CD4-positive, CD25-positive, alpha-beta regulatory T cell (primary cell): ENCODE measurements at regions not wholly inside any gene's neighbourhood (a gene's known extent, or its start where the extent isn't known, plus 50 kb on each side); places are given as distances from the start of the nearest gene placed in this dataset.

Source experiments
- ATAC-seq, 2 donors: fragments of 150-1000 bp; cut with Tn5 transposase; one replicate each; pipeline ENCODE4 v1.10.0; 2021; ENCODE audit warnings: low read depth in 2 of 2, moderate number of reproducible peaks in 2 of 2, moderate library complexity in 1 of 2
- DNase-seq, 3 donors: peaks; one replicate each; pipeline versions ENCODE4 v3.0.0 to v3.0.0-alpha.2; 2012 to 2022; ENCODE audit warnings: mixed read lengths in 1 of 3
- H3K27ac ChIP-seq: one replicate; pipeline ENCODE4 v1.7.0; 2013; ENCODE audit warnings: mild to moderate bottlenecking, low read length; ENCODE audit not compliant: insufficient read depth, poor library complexity, severe bottlenecking
- H3K27me3 ChIP-seq: one replicate; pipeline ENCODE4 v1.7.0; 2013; ENCODE audit warnings: low read length; ENCODE audit not compliant: control insufficient read depth, insufficient read depth
- H3K36me3 ChIP-seq: one replicate; pipeline ENCODE4 v1.7.0; 2013; ENCODE audit warnings: mild to moderate bottlenecking, low read length, moderate library complexity; ENCODE audit not compliant: control insufficient read depth, insufficient read depth
- H3K4me1 ChIP-seq: 2 replicates; pipeline ENCODE4 v1.7.0; 2013; ENCODE audit warnings: mild to moderate bottlenecking, low read length; ENCODE audit not compliant: insufficient read depth, control insufficient read depth, poor library complexity, severe bottlenecking
- H3K4me3 ChIP-seq: one replicate; pipeline ENCODE4 v1.7.0; 2013; ENCODE audit warnings: low read depth, mild to moderate bottlenecking, low read length, moderate library complexity
- H3K9me3 ChIP-seq, 2 experiments: 1 replicate in 1 of 2; 2 replicates in 1 of 2; pipeline ENCODE4 v1.7.0; 2013; ENCODE audit warnings: low read length in 2 of 2, mild to moderate bottlenecking in 1 of 2, moderate library complexity in 1 of 2; ENCODE audit not compliant: control insufficient read depth in 2 of 2
- H3K27ac Mint-ChIP-seq, 3 donors: one replicate each; pipeline ENCODE4 v1.8.0; 2020 to 2022; ENCODE audit warnings: mild to moderate bottlenecking in 3 of 3, mixed read lengths in 3 of 3, moderate library complexity in 2 of 3
- H3K27me3 Mint-ChIP-seq: one replicate; pipeline ENCODE4 v1.8.0; 2022; ENCODE audit warnings: mild to moderate bottlenecking, mixed read lengths
- H3K36me3 Mint-ChIP-seq: one replicate; pipeline ENCODE4 v1.8.0; 2020; ENCODE audit warnings: mixed read lengths
- H3K4me1 Mint-ChIP-seq, 4 donors: one replicate each; pipeline ENCODE4 v1.8.0; 2020 to 2022; ENCODE audit warnings: mixed read lengths in 4 of 4, mild to moderate bottlenecking in 1 of 4
- H3K4me3 Mint-ChIP-seq, 4 donors: one replicate each; pipeline ENCODE4 v1.8.0; 2020 to 2022; ENCODE audit warnings: mild to moderate bottlenecking in 4 of 4, mixed read lengths in 4 of 4, moderate library complexity in 3 of 4
- H3K9me3 Mint-ChIP-seq, 7 donors: one replicate each; pipeline ENCODE4 v1.8.0; 2020 to 2022; ENCODE audit warnings: mixed read lengths in 7 of 7, mild to moderate bottlenecking in 3 of 7, moderate library complexity in 2 of 7

DNA sequence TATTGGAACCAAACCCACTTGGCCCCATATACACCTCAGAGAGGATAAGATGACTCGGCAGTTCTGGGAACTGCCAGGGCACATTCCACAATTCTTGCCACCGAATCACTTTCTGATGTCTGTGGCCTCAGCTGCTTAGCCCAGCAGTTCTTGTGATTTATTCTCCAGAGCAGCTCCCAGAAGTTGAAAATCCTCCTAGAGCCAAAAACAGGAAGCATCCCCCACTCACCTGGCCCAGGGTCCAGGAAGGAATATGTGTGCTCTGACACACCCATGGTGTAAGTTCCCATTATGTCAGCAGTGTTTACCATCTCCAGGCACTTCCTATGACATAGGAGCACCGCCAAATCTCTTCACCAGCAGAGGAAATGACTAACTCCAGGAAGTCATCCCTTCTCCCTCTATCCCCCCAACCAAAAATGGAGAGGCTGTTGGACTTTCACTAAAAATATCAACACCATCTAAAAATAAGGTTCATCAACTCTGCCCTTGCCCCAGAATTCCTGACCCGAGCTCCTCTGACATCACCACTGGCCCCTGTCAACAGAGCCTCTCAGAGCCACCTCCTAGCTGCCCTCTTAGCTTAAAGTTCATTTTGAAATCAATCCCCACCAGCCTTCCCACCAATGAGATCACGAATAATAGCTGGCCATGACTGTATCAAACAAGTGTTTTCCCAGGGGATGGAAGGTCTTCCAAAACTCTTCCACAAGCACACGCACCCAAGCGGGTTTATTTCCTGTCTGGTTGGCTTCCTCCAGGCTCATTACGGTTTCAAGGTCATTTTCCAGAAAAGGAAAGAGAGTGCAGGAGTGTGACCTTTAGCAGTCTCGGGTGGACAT lies 223.1 kb upstream of the PARD3B start:
- no peaks in the 10 kb centered on the region for H3K36me3 ChIP-seq
- no peaks in the 10 kb centered on the region for H3K36me3 Mint-ChIP-seq
- no peaks in the 10 kb centered on the region for H3K9me3 ChIP-seq
- H3K4me1 ChIP-seq: no peaks in the 10 kb centered on the region
- peaks cover 11% of the 10 kb centered on the region for H3K27me3 Mint-ChIP-seq
- peaks cover 0 to 2% (median 0%) of the 10 kb centered on the region in 4 donors for H3K4me1 Mint-ChIP-seq
- DNase-seq (no peak), ATAC-seq (no peak)
- H3K27me3 ChIP-seq: peaks cover 5% of the 10 kb centered on the region
- no peak overlapping the region for H3K4me3 Mint-ChIP-seq
- no peak overlapping the region for H3K4me3 ChIP-seq
- H3K9me3 Mint-ChIP-seq: no peaks in the 10 kb centered on the region
- H3K27ac Mint-ChIP-seq: no peak overlapping the region
- H3K27ac ChIP-seq: no peak overlapping the region

GRCh38 chr2:204325468-204325867 lies 219.8 kb upstream of the PARD3B start:
- no peak overlapping the region for H3K4me3 Mint-ChIP-seq

DNA sequence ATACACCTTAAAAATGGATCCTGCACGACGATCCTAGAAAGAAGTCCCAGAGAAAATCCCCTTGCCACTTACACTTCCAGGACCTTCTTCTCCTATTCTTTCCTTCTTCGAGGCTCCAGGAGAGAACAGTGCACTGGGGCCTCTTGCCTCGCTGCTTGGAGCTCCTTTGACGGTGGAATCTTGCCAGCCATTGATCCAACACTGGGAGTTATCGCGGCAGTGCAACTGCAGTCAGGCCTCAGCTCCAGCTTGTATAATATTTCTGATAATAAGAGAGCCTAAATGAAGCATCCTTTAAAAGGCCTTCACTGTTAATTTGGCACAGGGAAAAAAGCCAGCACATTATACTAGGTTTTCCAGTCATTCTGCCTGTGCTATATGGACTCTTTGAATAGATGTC lies 216.9 kb upstream of the PARD3B start:
- H3K36me3 ChIP-seq: no peaks in the 10 kb centered on the region
- no peak overlapping the region for H3K27ac ChIP-seq
- Mint-ChIP-seq H3K27ac (no peak overlapping the region), H3K9me3 (no peaks in the 10 kb centered on the region), H3K4me3 (no peak overlapping the region), H3K27me3 (peaks cover 12% of the 10 kb centered on the region), H3K4me1 (peaks cover 0 to 2% (median 0%) of the 10 kb centered on the region in 4 donors), H3K36me3 (no peaks in the 10 kb centered on the region)
- DNase-seq (no peak), ATAC-seq (no peak)
- no peak overlapping the region for H3K4me3 ChIP-seq
- H3K9me3 ChIP-seq: no peaks in the 10 kb centered on the region
- no peaks in the 10 kb centered on the region for H3K4me1 ChIP-seq
- H3K27me3 ChIP-seq: peaks cover 2% of the 10 kb centered on the region

More at GRCh38 chr2:204325468-204325867, 219.8 kb upstream of the PARD3B start:
- H3K27me3 ChIP-seq: no peaks in the 10 kb centered on the region
- Mint-ChIP-seq H3K27me3 (peaks cover 5% of the 10 kb centered on the region), H3K36me3 (no peaks in the 10 kb centered on the region), H3K27ac (no peak overlapping the region), H3K4me1 (peaks cover 0 to 2% (median 0%) of the 10 kb centered on the region in 4 donors), H3K9me3 (no peaks in the 10 kb centered on the region)
- no peaks in the 10 kb centered on the region for H3K9me3 ChIP-seq
- no peaks in the 10 kb centered on the region for H3K4me1 ChIP-seq
- no peaks in the 10 kb centered on the region for H3K36me3 ChIP-seq
- ATAC-seq (peak; percentile 59 to 77), DNase-seq (peak; percentile 32 to 79 (median 66))
- H3K4me3 ChIP-seq: no peak overlapping the region
- H3K27ac ChIP-seq: no peak overlapping the region

DNA sequence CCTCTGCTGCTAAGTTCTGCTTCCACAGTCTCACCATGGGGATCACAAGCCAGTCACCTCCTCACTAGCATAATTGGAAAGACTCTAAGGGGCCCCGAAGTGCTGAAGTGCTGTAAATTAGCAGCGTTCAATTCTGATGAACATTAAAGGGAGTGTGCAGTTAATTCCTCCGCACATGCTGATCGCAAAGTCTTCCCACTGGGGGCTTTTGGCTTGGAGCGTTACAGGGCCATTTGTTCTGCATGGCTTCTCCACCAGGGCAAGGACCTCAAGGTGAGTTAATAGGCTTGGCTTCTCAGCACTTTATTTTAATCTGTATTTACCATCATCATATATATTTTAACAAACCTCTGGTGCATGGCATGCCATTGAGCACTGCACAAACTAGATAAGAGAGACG lies 216.3 kb upstream of the PARD3B start:
- no peak overlapping the region for H3K27ac Mint-ChIP-seq
- no peak overlapping the region for H3K4me3 Mint-ChIP-seq
- H3K9me3 Mint-ChIP-seq: no peaks in the 10 kb centered on the region
- H3K4me1 Mint-ChIP-seq: peaks cover 0 to 2% (median 0%) of the 10 kb centered on the region in 4 donors
- no peak overlapping the region for H3K4me3 ChIP-seq
- H3K36me3 ChIP-seq: no peaks in the 10 kb centered on the region
- H3K27ac ChIP-seq: no peak overlapping the region
- no peaks in the 10 kb centered on the region for H3K9me3 ChIP-seq
- no peak for ATAC-seq
- H3K4me1 ChIP-seq: no peaks in the 10 kb centered on the region
- no peak for DNase-seq
- peaks cover 3% of the 10 kb centered on the region for H3K27me3 ChIP-seq
- H3K36me3 Mint-ChIP-seq: no peaks in the 10 kb centered on the region
- H3K27me3 Mint-ChIP-seq: peaks cover 13% of the 10 kb centered on the region

DNA sequence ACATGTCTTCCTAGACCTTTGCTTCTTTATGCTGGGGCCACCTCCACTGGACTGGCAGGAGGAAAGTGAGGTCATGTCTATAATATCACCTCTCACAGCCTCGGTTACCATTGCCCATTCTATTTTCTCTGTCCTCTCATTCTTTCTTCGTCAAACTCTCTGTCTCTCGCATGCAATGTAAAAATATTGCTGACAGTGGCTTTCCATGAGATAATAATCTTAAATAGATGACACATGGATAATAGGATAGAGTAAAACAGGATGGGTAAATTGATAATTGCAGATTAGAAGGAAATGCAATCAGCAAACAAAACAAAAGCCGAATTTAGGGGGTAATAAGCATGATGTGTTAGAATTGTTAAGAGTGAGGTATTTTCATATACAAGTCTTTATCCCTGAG lies 215.7 kb upstream of the PARD3B start:
- Mint-ChIP-seq H3K36me3 (no peaks in the 10 kb centered on the region), H3K27me3 (peaks cover 13% of the 10 kb centered on the region), H3K4me1 (peaks cover 0 to 2% (median 0%) of the 10 kb centered on the region in 4 donors), H3K9me3 (no peaks in the 10 kb centered on the region), H3K27ac (peak overlapping the region in 1 of 3 donors; percentile 46), H3K4me3 (no peak overlapping the region)
- H3K27ac ChIP-seq: no peak overlapping the region
- H3K36me3 ChIP-seq: no peaks in the 10 kb centered on the region
- no peak overlapping the region for H3K4me3 ChIP-seq
- peaks cover 4% of the 10 kb centered on the region for H3K27me3 ChIP-seq
- DNase-seq (no peak), ATAC-seq (no peak)
- H3K9me3 ChIP-seq: no peaks in the 10 kb centered on the region
- H3K4me1 ChIP-seq: no peaks in the 10 kb centered on the region

DNA sequence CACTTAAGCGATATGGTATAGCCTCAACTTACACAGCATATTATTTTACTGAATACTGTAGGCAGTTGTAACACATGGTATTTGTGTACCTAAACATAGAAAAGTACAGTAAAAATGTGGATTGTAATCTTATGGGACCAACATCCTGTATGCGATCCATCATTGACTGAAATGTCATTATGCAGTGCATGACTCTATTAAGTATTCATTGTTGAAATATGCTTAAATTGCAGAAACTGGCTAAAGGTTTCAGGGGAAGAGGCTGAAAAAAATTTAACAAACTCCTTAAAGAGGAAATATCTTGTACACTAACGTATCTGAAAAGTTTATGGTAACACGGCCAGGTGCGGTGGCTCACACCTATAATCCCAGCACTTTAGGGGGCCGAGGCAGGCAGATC lies 214.1 kb upstream of the PARD3B start:
- no peaks in the 10 kb centered on the region for H3K36me3 Mint-ChIP-seq
- DNase-seq (no peak), ATAC-seq (no peak)
- H3K27ac Mint-ChIP-seq: no peak overlapping the region
- Histone ChIP-seq H3K9me3 (no peaks in the 10 kb centered on the region), H3K4me3 (no peak overlapping the region), H3K27me3 (peaks cover 10% of the 10 kb centered on the region), H3K4me1 (no peaks in the 10 kb centered on the region), H3K36me3 (no peaks in the 10 kb centered on the region), H3K27ac (no peak overlapping the region)
- peaks cover 20% of the 10 kb centered on the region for H3K27me3 Mint-ChIP-seq
- H3K4me1 Mint-ChIP-seq: no peaks in the 10 kb centered on the region
- no peak overlapping the region for H3K4me3 Mint-ChIP-seq
- no peaks in the 10 kb centered on the region for H3K9me3 Mint-ChIP-seq

DNA sequence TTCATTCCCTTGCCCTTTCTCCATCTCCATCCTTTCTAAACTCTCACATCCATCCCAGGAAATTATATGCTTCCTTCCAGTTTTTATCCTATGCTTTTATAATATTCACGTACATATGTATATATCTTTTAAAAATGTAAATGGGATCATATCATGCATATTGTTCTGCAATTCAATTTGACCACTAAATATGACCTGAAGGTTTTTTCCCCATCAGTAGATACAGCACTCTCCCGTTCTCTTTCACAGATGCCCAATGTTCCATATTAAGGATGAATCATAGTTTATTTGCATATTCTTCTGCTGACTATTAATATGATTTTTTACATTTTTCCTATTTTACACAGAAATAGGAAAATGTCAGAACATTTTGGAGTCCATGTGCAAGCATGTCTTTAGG lies 213.3 kb upstream of the PARD3B start:
- no peak overlapping the region for H3K4me3 Mint-ChIP-seq
- Histone ChIP-seq H3K4me3 (no peak overlapping the region), H3K9me3 (no peaks in the 10 kb centered on the region), H3K4me1 (no peaks in the 10 kb centered on the region), H3K36me3 (no peaks in the 10 kb centered on the region), H3K27me3 (peaks cover 12% of the 10 kb centered on the region), H3K27ac (no peak overlapping the region)
- peaks cover 21% of the 10 kb centered on the region for H3K27me3 Mint-ChIP-seq
- DNase-seq (no peak), ATAC-seq (no peak)
- H3K36me3 Mint-ChIP-seq: no peaks in the 10 kb centered on the region
- no peaks in the 10 kb centered on the region for H3K9me3 Mint-ChIP-seq
- no peak overlapping the region for H3K27ac Mint-ChIP-seq
- H3K4me1 Mint-ChIP-seq: no peaks in the 10 kb centered on the region

DNA sequence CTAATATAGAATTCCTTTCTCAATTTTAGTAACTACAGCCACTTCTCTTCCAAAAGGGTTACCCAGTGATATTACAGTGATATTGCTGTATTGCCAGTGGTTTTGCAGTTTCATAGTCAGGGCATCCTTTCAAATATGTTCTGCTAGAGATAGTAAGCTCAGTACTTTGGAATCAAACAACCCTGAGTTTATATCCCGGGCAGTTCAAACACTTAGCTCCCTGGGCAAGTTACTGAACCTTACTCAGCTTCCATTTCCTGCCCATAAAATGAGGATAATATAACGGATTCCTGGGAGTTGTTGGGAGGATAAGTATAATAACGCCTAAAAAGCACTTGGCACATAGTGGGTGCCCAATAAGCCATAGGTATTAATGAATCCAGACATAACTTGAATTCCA lies 212.6 kb upstream of the PARD3B start:
- H3K4me3 ChIP-seq: no peak overlapping the region
- H3K27ac ChIP-seq: no peak overlapping the region
- H3K27me3 ChIP-seq: peaks cover 14% of the 10 kb centered on the region
- Mint-ChIP-seq H3K4me1 (no peaks in the 10 kb centered on the region), H3K4me3 (no peak overlapping the region), H3K36me3 (no peaks in the 10 kb centered on the region), H3K27me3 (peaks cover 25% of the 10 kb centered on the region), H3K27ac (no peak overlapping the region), H3K9me3 (no peaks in the 10 kb centered on the region)
- H3K4me1 ChIP-seq: no peaks in the 10 kb centered on the region
- ATAC-seq (no peak), DNase-seq (no peak)
- H3K9me3 ChIP-seq: no peaks in the 10 kb centered on the region
- no peaks in the 10 kb centered on the region for H3K36me3 ChIP-seq
